GM12892 (cell line): ENCODE measurements at regions not wholly inside any gene's neighbourhood (a gene's known extent, or its start where the extent isn't known, plus 50 kb on each side); places are given as distances from the start of the nearest gene placed in this dataset.

Experiments
- POLR2A ChIP-seq: IDR thresholded peaks from 2 replicates; pipeline ENCODE4 v1.6.1; 2011; ENCODE audit warnings: low read depth, low read length, control low read depth
- POLR2AphosphoS5 ChIP-seq: IDR thresholded peaks from 2 replicates; pipeline ENCODE4 v1.6.1; 2011; ENCODE audit warnings: low read depth, low read length, control low read depth
- TAF1 ChIP-seq: IDR thresholded peaks from 2 replicates; pipeline ENCODE4 v1.6.1; 2011; ENCODE audit warnings: low read depth, mild to moderate bottlenecking, control low read depth, low read length, borderline replicate concordance

DNA sequence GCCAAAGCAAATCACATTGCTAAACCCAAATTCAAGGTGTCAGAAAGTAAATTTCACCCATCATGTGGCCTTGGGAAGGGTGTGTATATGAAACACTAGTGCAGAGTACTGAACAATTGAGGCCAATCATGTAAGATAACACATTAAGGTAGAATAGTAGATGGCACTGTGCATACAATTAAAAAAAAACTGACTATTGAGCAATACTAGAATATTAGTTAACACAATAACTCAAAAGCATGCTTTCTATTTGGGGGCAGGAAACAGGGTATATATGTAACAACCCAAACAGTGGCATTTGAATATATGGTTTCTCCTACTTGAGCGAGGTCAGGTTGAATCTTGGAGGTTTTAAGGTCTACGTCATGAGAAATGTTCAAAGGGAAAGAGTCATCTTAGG is 63.0 kb upstream of the DYNLRB2 start:
- TF ChIP-seq POLR2AphosphoS5 (no peak), POLR2A (no peak), TAF1 (no peak)
